Smooth muscle cell (in vitro differentiated cells): ENCODE measurements at regions not wholly inside any gene's neighbourhood (a gene's known extent, or its start where the extent isn't known, plus 50 kb on each side); places are given as distances from the start of the nearest gene placed in this dataset.

ENCODE experiments used
- DNase-seq: peaks from one replicate; lab custom pipeline; 2025; ENCODE audit not compliant: unreplicated experiment; lab: John Stamatoyannopoulos, UW
- H2AFZ ChIP-seq: fragments of 200-600 bp; sonication (generic); 2 replicates; pipeline ENCODE4 v1.6.0; 2016; ENCODE audit warnings: antibody characterized with exemption, low read depth, mild to moderate bottlenecking
- H3F3A ChIP-seq: fragments of 200-600 bp; sonication (generic); 2 replicates; pipeline ENCODE4 v1.6.0; 2017; ENCODE audit warnings: antibody characterized with exemption, low read depth
- H3K27ac ChIP-seq: fragments of 200-600 bp; sonication (generic); 2 replicates; pipeline ENCODE4 v1.5.1; 2016; ENCODE audit warnings: low read depth, mild to moderate bottlenecking
- H3K27me3 ChIP-seq: fragments of 200-600 bp; sonication (generic); 2 replicates; pipeline ENCODE4 v1.6.1; 2016; ENCODE audit warnings: low read depth, mild to moderate bottlenecking
- H3K36me3 ChIP-seq: fragments of 200-600 bp; sonication (generic); 2 replicates; pipeline ENCODE4 v1.5.1; 2016; ENCODE audit warnings: low read depth
- H3K4me1 ChIP-seq: fragments of 200-600 bp; sonication (generic); 2 replicates; pipeline ENCODE4 v1.5.1; 2016; ENCODE audit warnings: low read depth
- H3K4me2 ChIP-seq: fragments of 200-600 bp; sonication (generic); 2 replicates; pipeline ENCODE4 v1.6.0; 2016; ENCODE audit warnings: mild to moderate bottlenecking
- H3K4me3 ChIP-seq: fragments of 200-600 bp; sonication (generic); 2 replicates; pipeline ENCODE4 v1.5.1; 2016; ENCODE audit warnings: mild to moderate bottlenecking
- H3K79me2 ChIP-seq: fragments of 200-600 bp; sonication (generic); 2 replicates; pipeline ENCODE4 v1.6.0; 2016; ENCODE audit warnings: low read depth, mild to moderate bottlenecking
- H3K9ac ChIP-seq: fragments of 200-600 bp; sonication (generic); 2 replicates; pipeline ENCODE4 v1.6.0; 2016; ENCODE audit warnings: low read depth
- H3K9me3 ChIP-seq: fragments of 200-600 bp; sonication (generic); replicated peaks from 2 replicates; pipeline ENCODE4 v1.5.1; 2016; ENCODE audit warnings: low read depth
- H4K20me1 ChIP-seq: fragments of 200-600 bp; sonication (generic); 2 replicates; pipeline ENCODE4 v1.6.0; 2016; ENCODE audit warnings: low read depth
- CTCF ChIP-seq: fragments of 200-600 bp; sonication (generic); IDR thresholded peaks from 2 replicates; pipeline ENCODE4 v1.5.1; 2017; ENCODE audit warnings: borderline replicate concordance, mild to moderate bottlenecking, antibody characterized with exemption; ENCODE audit not compliant: insufficient read depth, poor library complexity, severe bottlenecking
- WGBS: methylation state at CpG from one replicate; pipeline ENCODE4 v1.1.7; 2016; ENCODE audit warnings: low lambda C conversion rate; 5-methylcytosine and 5-hydroxymethylcytosine counted together

- no peak overlapping the region for H3K4me3 ChIP-seq
- no peaks in the 10 kb centered on the region for H4K20me1 ChIP-seq
- no peaks in the 10 kb centered on the region for H3K9me3 ChIP-seq
- H2AFZ ChIP-seq: no peak overlapping the region
- no peak overlapping the region for H3K27ac ChIP-seq
- 49% methylated on average over 5 of the region's 5 CpGs for WGBS
- no peaks in the 10 kb centered on the region for H3F3A ChIP-seq
- no peak for DNase-seq
- H3K27me3 ChIP-seq: no peaks in the 10 kb centered on the region
- no peak overlapping the region for H3K4me2 ChIP-seq
- no peaks in the 10 kb centered on the region for H3K36me3 ChIP-seq
- no peak for TF ChIP-seq CTCF
- peaks cover 11% of the 10 kb centered on the region for H3K4me1 ChIP-seq
- no peaks in the 10 kb centered on the region for H3K79me2 ChIP-seq
- H3K9ac ChIP-seq: no peak overlapping the region
Measured at GRCh38 chr6:40710626-40711330, 123.6 kb upstream of the LRFN2 start.

- Histone ChIP-seq H3K4me2 (no peak overlapping the region), H3K9me3 (no peaks in the 10 kb centered on the region), H2AFZ (no peak overlapping the region), H4K20me1 (no peaks in the 10 kb centered on the region), H3K9ac (no peak overlapping the region), H3K79me2 (no peaks in the 10 kb centered on the region), H3F3A (no peaks in the 10 kb centered on the region), H3K27me3 (no peaks in the 10 kb centered on the region), H3K4me1 (peaks cover 14% of the 10 kb centered on the region), H3K36me3 (no peaks in the 10 kb centered on the region), H3K27ac (no peak overlapping the region), H3K4me3 (no peak overlapping the region)
- DNase-seq: no peak
- no peak for TF ChIP-seq CTCF
- 82% methylated on average over 4 of the region's 4 CpGs for WGBS
Measured at GRCh38 chr6:40708049-40708448, 120.9 kb upstream of the LRFN2 start.

GRCh38 chr6:40706178-40706577 is 119.0 kb upstream of the LRFN2 start:
- no peaks in the 10 kb centered on the region for H3K9me3 ChIP-seq
- H3K27me3 ChIP-seq: peaks cover 16% of the 10 kb centered on the region
- peaks cover 14% of the 10 kb centered on the region for H3K4me1 ChIP-seq
- no peak for TF ChIP-seq CTCF
- H3K79me2 ChIP-seq: no peaks in the 10 kb centered on the region
- H4K20me1 ChIP-seq: no peaks in the 10 kb centered on the region
- no peak overlapping the region for H3K9ac ChIP-seq
- H2AFZ ChIP-seq: no peak overlapping the region
- H3K36me3 ChIP-seq: no peaks in the 10 kb centered on the region
- no peak overlapping the region for H3K4me2 ChIP-seq
- H3F3A ChIP-seq: no peaks in the 10 kb centered on the region
- no peak overlapping the region for H3K4me3 ChIP-seq
- no peak for DNase-seq
- WGBS: 79% methylated on average over 1 of the region's 1 CpG
- H3K27ac ChIP-seq: no peak overlapping the region

- Histone ChIP-seq H4K20me1 (no peaks in the 10 kb centered on the region), H3K4me3 (no peak overlapping the region), H3K9ac (no peak overlapping the region), H3K4me2 (no peak overlapping the region), H3K9me3 (no peaks in the 10 kb centered on the region), H3F3A (no peaks in the 10 kb centered on the region), H3K36me3 (no peaks in the 10 kb centered on the region), H2AFZ (no peak overlapping the region), H3K27me3 (peaks cover 24% of the 10 kb centered on the region), H3K79me2 (no peaks in the 10 kb centered on the region), H3K4me1 (peaks cover 14% of the 10 kb centered on the region), H3K27ac (no peak overlapping the region)
- TF ChIP-seq CTCF: no peak
- DNase-seq: no peak
- 84% methylated on average over 4 of the region's 4 CpGs for WGBS
Measured at GRCh38 chr6:40705354-40705753, 118.2 kb upstream of the LRFN2 start.
